ENCODE measurements at regions not wholly inside any gene's neighbourhood (a gene's known extent, or its start where the extent isn't known, plus 50 kb on each side); places are given as distances from the start of the nearest gene placed in this dataset.

DNA sequence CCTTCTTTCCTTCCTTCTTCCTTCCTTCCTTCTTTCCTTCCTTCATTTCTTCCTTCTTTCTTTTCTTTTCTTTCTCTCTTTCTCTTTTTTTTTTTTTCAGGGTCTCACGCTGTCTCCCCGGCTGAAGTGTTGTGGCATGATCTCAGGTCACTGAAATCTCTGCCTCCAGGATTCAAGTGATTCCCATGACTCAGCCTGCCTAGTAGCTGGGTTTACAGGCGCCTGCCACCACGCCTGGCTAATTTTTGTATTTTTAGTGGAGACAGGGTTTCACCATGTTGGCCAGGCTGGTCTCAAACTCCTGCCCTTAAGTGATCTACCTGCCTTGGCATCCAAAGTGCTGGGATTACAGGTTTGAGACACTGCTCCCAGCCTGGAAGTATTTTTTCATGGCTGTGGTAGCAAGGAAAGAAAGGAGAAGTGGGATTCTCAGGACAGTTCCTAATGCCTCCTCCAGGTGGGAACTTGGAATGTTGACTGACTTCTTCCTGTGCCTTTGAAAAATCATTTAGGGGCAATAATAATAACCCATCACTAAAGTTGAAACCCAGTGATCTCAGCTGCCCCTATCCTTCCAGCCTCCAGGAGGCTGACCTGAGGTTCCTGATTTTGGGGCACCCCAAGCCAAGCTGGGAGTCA lies 89.3 kb upstream of the CELF4 start:
- no peaks in the 10 kb centered on the region for H3K9me3 ChIP-seq
- no peaks in the 10 kb centered on the region for H3K4me1 ChIP-seq
- no peak overlapping the region for H3K27ac ChIP-seq
- intact Hi-C loops (cut with DNase I; ENCODE audit: low total_unique reads), result no loop called here
- no peak for DNase-seq (ENCODE audit: low spot score in 2 of 2)
- no peaks in the 10 kb centered on the region for H3K27me3 ChIP-seq
- no peak for TF ChIP-seq POLR2A (IDR thresholded peaks at IDR 0.05)
- TF ChIP-seq, protein P1, sequence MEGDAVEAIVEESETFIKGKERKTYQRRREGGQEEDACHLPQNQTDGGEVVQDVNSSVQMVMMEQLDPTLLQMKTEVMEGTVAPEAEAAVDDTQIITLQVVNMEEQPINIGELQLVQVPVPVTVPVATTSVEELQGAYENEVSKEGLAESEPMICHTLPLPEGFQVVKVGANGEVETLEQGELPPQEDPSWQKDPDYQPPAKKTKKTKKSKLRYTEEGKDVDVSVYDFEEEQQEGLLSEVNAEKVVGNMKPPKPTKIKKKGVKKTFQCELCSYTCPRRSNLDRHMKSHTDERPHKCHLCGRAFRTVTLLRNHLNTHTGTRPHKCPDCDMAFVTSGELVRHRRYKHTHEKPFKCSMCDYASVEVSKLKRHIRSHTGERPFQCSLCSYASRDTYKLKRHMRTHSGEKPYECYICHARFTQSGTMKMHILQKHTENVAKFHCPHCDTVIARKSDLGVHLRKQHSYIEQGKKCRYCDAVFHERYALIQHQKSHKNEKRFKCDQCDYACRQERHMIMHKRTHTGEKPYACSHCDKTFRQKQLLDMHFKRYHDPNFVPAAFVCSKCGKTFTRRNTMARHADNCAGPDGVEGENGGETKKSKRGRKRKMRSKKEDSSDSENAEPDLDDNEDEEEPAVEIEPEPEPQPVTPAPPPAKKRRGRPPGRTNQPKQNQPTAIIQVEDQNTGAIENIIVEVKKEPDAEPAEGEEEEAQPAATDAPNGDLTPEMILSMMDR (IDR thresholded peaks at IDR 0.05), result no peak
- H3K4me3 ChIP-seq, result no peak overlapping the region
- no peaks in the 10 kb centered on the region for H3K36me3 ChIP-seq

GRCh38 chr18:37654034-37654433 lies 88.4 kb upstream of the CELF4 start:
- Histone ChIP-seq H3K27me3 (no peaks in the 10 kb centered on the region), H3K36me3 (no peaks in the 10 kb centered on the region), H3K27ac (no peak overlapping the region), H3K4me3 (no peak overlapping the region), H3K4me1 (no peaks in the 10 kb centered on the region), H3K9me3 (no peaks in the 10 kb centered on the region)
- intact Hi-C loops (cut with DNase I; ENCODE audit: low total_unique reads), result no loop called here
- TF ChIP-seq, protein P1 (IDR thresholded peaks at IDR 0.05), result no peak
- TF ChIP-seq POLR2A (IDR thresholded peaks at IDR 0.05) (no peak), POLR2AphosphoS5 (IDR thresholded peaks at IDR 0.05) (no peak)
- DNase-seq (ENCODE audit: low spot score in 2 of 2), result no peak

DNA sequence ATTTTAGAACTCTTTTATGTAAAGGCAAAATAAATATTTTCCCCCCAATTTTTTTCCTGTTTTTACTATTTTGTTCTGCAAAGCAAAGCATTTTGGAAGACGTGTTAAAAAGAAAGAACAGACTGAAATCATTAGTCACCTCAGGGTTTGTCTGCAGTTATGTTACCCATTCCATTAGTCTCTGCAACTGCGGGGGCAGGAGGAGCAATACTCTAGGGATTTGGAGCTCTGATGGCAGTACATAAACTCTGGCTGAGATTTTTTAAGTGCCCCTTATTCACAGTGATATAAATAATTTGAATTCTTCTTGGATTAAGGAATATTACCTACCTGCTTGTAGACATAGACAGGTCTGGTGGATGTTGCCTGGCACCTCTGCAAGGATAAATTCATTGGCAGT lies 88.0 kb upstream of the CELF4 start:
- TF ChIP-seq POLR2AphosphoS5 (IDR thresholded peaks at IDR 0.05), result no peak
- TF ChIP-seq, protein P1 (IDR thresholded peaks at IDR 0.05), result no peak
- TF ChIP-seq POLR2A (IDR thresholded peaks at IDR 0.05), result no peak
- Histone ChIP-seq H3K4me3 (no peak overlapping the region), H3K4me1 (no peaks in the 10 kb centered on the region), H3K27me3 (no peaks in the 10 kb centered on the region), H3K36me3 (no peaks in the 10 kb centered on the region), H3K9me3 (no peaks in the 10 kb centered on the region), H3K27ac (no peak overlapping the region)
- DNase-seq (ENCODE audit: low spot score in 2 of 2), result no peak
- intact Hi-C loops (cut with DNase I; ENCODE audit: low total_unique reads), result no loop called here

GRCh38 chr18:37649930-37650329 lies 84.3 kb upstream of the CELF4 start:
- H3K36me3 ChIP-seq, result no peaks in the 10 kb centered on the region
- no peak overlapping the region for H3K27ac ChIP-seq
- no peak overlapping the region for H3K4me3 ChIP-seq
- peaks cover 0 to 11% of the 10 kb centered on the region in 2 donors for H3K9me3 ChIP-seq
- no peaks in the 10 kb centered on the region for H3K27me3 ChIP-seq
- no peak for TF ChIP-seq POLR2A (IDR thresholded peaks at IDR 0.05)
- no peak for TF ChIP-seq POLR2AphosphoS5 (IDR thresholded peaks at IDR 0.05)
- TF ChIP-seq, protein P1 (IDR thresholded peaks at IDR 0.05), result no peak
- DNase-seq (ENCODE audit: low spot score in 2 of 2), result no peak
- H3K4me1 ChIP-seq, result no peaks in the 10 kb centered on the region
- intact Hi-C loops (cut with DNase I; ENCODE audit: low total_unique reads), result no loop called here

DNA sequence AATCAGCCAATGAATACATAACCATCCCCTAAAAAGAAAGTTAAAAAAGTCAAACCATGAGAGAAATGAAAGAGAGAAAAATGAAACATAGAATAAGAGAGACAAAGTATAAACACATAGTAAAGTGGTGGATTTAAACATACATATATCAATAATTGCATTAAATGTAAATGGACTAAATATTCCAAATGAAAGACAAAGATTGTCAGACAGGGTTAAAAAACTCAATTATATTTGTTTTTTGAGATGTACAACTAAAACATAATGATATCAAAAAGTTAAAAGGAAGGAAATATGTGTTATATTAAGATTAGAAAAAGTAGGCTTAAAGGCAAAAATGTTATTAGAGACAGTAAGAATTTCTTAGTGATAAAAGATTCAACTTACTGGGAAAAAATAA lies 83.8 kb upstream of the CELF4 start:
- no peak overlapping the region for H3K27ac ChIP-seq
- no peak for DNase-seq (ENCODE audit: low spot score in 2 of 2)
- no peak for TF ChIP-seq POLR2A (IDR thresholded peaks at IDR 0.05)

DNA sequence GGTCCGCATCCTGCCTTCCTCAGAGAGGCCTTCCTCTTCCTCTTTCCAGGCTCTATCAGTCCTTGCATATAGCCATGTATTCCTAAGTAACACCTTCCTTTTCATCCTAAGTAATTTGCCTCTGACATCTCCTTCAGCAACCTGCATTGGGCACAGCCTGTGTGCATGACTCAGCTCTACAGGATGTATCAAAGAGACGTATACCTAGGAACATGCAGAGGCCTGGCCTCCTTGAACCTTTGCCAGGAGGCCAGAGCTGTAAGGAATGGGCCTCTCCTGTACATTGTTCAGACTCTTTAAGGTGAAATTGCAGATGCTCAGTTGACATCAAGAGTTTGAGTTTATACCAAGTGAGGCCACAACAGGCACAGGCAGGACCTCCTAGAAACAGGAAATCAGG lies 76.0 kb upstream of the CELF4 start:
- intact Hi-C loops (cut with DNase I; ENCODE audit: low total_unique reads), result no loop called here
- Histone ChIP-seq H3K27ac (no peak overlapping the region), H3K27me3 (no peaks in the 10 kb centered on the region), H3K4me1 (no peaks in the 10 kb centered on the region), H3K36me3 (no peaks in the 10 kb centered on the region), H3K9me3 (peaks cover 2 to 23% of the 10 kb centered on the region in 2 donors), H3K4me3 (no peak overlapping the region)
- DNase-seq (ENCODE audit: low spot score in 2 of 2), result no peak
- TF ChIP-seq POLR2AphosphoS5 (IDR thresholded peaks at IDR 0.05) (no peak), POLR2A (IDR thresholded peaks at IDR 0.05) (no peak)
- TF ChIP-seq, protein P1 (IDR thresholded peaks at IDR 0.05), result no peak

More for the DNA sequence above, 83.8 kb upstream of the CELF4 start:
- H3K27me3 ChIP-seq, result no peaks in the 10 kb centered on the region
- H3K9me3 ChIP-seq, result peaks cover 0 to 16% of the 10 kb centered on the region in 2 donors
- H3K4me3 ChIP-seq, result no peak overlapping the region
- H3K36me3 ChIP-seq, result no peaks in the 10 kb centered on the region
- no peaks in the 10 kb centered on the region for H3K4me1 ChIP-seq
- intact Hi-C loops (cut with DNase I; ENCODE audit: low total_unique reads), result no loop called here
